Adipose tissue (tissue), 3 donors: ENCODE measurements at regions not wholly inside any gene's neighbourhood (a gene's known extent, or its start where the extent isn't known, plus 50 kb on each side); places are given as distances from the start of the nearest gene placed in this dataset.
"Not testable (repeated sequence)": the region's sequence is repeated elsewhere in the genome, so short reads cannot be mapped to it uniquely, and the experiment has no call there.

Experiments
- H3K27ac ChIP-seq: one replicate; pipeline ENCODE4 v1.5.1; 2013; ENCODE audit warnings: low read depth, low read length
- WGBS, 3 donors: extraction: QIAGEN DNeasy Blood & Tissue Kit; methylation state at CpG; one replicate each; pipeline ENCODE4 v1.1.7; 2013; 5-methylcytosine and 5-hydroxymethylcytosine counted together
- donor health status: healthy with polysubstance abuse.
- donor health status: Bipolar disorder and iron deficiency.
- donor health status: healthy.

GRCh38 chr2:144014103-144014502 is 505.8 kb downstream of the ZEB2 start:
- no peak overlapping the region for H3K27ac ChIP-seq
- WGBS, 3 donors = 92 to 95% (median 93%) methylated on average over 5 of the region's 5 CpGs

- WGBS, 3 donors = 90 to 97% (median 96%) methylated on average over 4 of the region's 4 CpGs
- no peak overlapping the region for H3K27ac ChIP-seq
Observed at GRCh38 chr2:144012304-144012703, 507.6 kb downstream of the ZEB2 start.

- no peak overlapping the region for H3K27ac ChIP-seq
- WGBS, 3 donors = 41 to 68% (median 68%) methylated on average over 2 of the region's 2 CpGs
Observed at GRCh38 chr2:144011553-144011952, 508.4 kb downstream of the ZEB2 start.

GRCh38 chr2:144011098-144011497 is 508.8 kb downstream of the ZEB2 start:
- H3K27ac ChIP-seq = no peak overlapping the region

GRCh38 chr2:144010096-144010836 is 509.7 kb downstream of the ZEB2 start:
- H3K27ac ChIP-seq = no peak overlapping the region
- 97 to 98% (median 97%) methylated on average over 1 of the region's 1 CpG for WGBS, 3 donors

- 94 to 97% (median 95%) methylated on average over 7 of the region's 7 CpGs for WGBS, 3 donors
- no peak overlapping the region for H3K27ac ChIP-seq
Observed at GRCh38 chr2:144006139-144006538, 513.8 kb downstream of the ZEB2 start.

- WGBS, 3 donors = 90 to 94% (median 93%) methylated on average over 9 of the region's 9 CpGs
Observed at GRCh38 chr2:144004742-144005141, 515.2 kb downstream of the ZEB2 start.

GRCh38 chr2:144003460-144004075 is 516.4 kb downstream of the ZEB2 start:
- H3K27ac ChIP-seq = no peak overlapping the region
- 92 to 97% (median 94%) methylated on average over 2 of the region's 2 CpGs for WGBS, 3 donors

More at GRCh38 chr2:144004742-144005141, 515.2 kb downstream of the ZEB2 start:
- no peak overlapping the region for H3K27ac ChIP-seq

- no peak overlapping the region for H3K27ac ChIP-seq
- 44 to 91% (median 82%) methylated on average over 2 of the region's 2 CpGs for WGBS, 3 donors
Observed at GRCh38 chr2:143996974-143997373, 522.9 kb downstream of the ZEB2 start.

- H3K27ac ChIP-seq = no peak overlapping the region
- 85 to 93% (median 93%) methylated on average over 1 of the region's 1 CpG for WGBS, 3 donors
Observed at GRCh38 chr2:143994961-143995360, 525.0 kb downstream of the ZEB2 start.

GRCh38 chr2:143991596-143991995 is 528.3 kb downstream of the ZEB2 start:
- WGBS, 3 donors = 97 to 99% (median 97%) methylated on average over 18 to 29 of the region's 30 CpGs
- not testable (repeated sequence) for H3K27ac ChIP-seq

GRCh38 chr2:143988082-143988481 is 531.8 kb downstream of the ZEB2 start:
- no peak overlapping the region for H3K27ac ChIP-seq
- WGBS, 3 donors = 96 to 97% (median 97%) methylated on average over 1 of the region's 1 CpG

GRCh38 chr2:143981428-143981827 is 538.5 kb downstream of the ZEB2 start:
- 94 to 96% (median 96%) methylated on average over 2 of the region's 2 CpGs for WGBS, 3 donors
- H3K27ac ChIP-seq = no peak overlapping the region

- no peak overlapping the region for H3K27ac ChIP-seq
- 94 to 97% (median 95%) methylated on average over 6 of the region's 6 CpGs for WGBS, 3 donors
Observed at GRCh38 chr2:143977356-143977755, 542.6 kb downstream of the ZEB2 start.

- 96% methylated on average over 1 of the region's 1 CpG for WGBS, 3 donors
Observed at GRCh38 chr2:143975216-143975615, 544.7 kb downstream of the ZEB2 start.

GRCh38 chr2:143974262-143974661 is 545.7 kb downstream of the ZEB2 start:
- H3K27ac ChIP-seq = no peak overlapping the region
- 97 to 98% (median 97%) methylated on average over 1 of the region's 1 CpG for WGBS, 3 donors

More at GRCh38 chr2:143975216-143975615, 544.7 kb downstream of the ZEB2 start:
- H3K27ac ChIP-seq = no peak overlapping the region

GRCh38 chr2:143968860-143969259 is 551.1 kb downstream of the ZEB2 start:
- 70 to 98% (median 72%) methylated on average over 2 of the region's 2 CpGs for WGBS, 3 donors
- H3K27ac ChIP-seq = no peak overlapping the region

- H3K27ac ChIP-seq = no peak overlapping the region
- 85 to 93% (median 90%) methylated on average over 4 of the region's 4 CpGs for WGBS, 3 donors
Observed at GRCh38 chr2:143968360-143968759, 551.6 kb downstream of the ZEB2 start.

GRCh38 chr2:143965493-143966164 is 554.3 kb downstream of the ZEB2 start:
- H3K27ac ChIP-seq = no peak overlapping the region
- WGBS, 3 donors = 81 to 87% (median 82%) methylated on average over 4 of the region's 4 CpGs
